Activated naive CD8-positive, alpha-beta T cell (primary cell): ENCODE measurements at regions not wholly inside any gene's neighbourhood (a gene's known extent, or its start where the extent isn't known, plus 50 kb on each side); places are given as distances from the start of the nearest gene placed in this dataset.

ENCODE experiments used
- H3K27ac Mint-ChIP-seq: one replicate; pipeline ENCODE4 v1.8.0; 2021; ENCODE audit warnings: mixed read lengths
- H3K27me3 Mint-ChIP-seq: one replicate; pipeline ENCODE4 v1.8.0; 2021; ENCODE audit warnings: mixed read lengths
- H3K36me3 Mint-ChIP-seq: one replicate; pipeline ENCODE4 v1.8.0; 2021; ENCODE audit warnings: mixed read lengths
- H3K4me1 Mint-ChIP-seq: one replicate; pipeline ENCODE4 v1.8.0; 2021; ENCODE audit warnings: low read depth, mixed read lengths
- H3K4me3 Mint-ChIP-seq: one replicate; pipeline ENCODE4 v1.8.0; 2021; ENCODE audit warnings: mild to moderate bottlenecking, mixed read lengths
- H3K9me3 Mint-ChIP-seq: one replicate; pipeline ENCODE4 v1.8.0; 2021; ENCODE audit warnings: low read depth, mixed read lengths

DNA sequence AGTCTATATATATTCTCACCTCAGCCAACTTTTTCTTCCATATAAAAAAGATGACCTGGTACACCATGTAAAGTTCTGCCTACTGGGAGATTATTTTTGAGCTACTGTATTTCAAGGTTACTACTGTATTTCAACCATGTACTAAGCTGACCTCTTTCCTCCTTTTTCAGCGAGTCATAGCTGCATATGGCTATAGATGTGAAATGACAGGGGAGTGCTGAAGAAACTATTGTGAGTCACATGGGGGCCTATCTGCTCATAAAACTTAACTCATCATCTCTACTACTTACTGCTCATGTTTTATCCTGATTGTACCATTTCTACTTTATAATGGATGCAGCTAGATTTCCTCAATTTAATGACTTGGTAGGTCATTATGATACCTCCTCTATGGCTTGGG, 571.4 kb upstream of the ATP2B1 start:
- no peaks in the 10 kb centered on the region for H3K27me3 Mint-ChIP-seq
- peak overlapping the region; percentile 8 for H3K27ac Mint-ChIP-seq
- peaks cover 20% of the 10 kb centered on the region for H3K4me1 Mint-ChIP-seq
- H3K4me3 Mint-ChIP-seq, result no peak overlapping the region
- H3K36me3 Mint-ChIP-seq, result peaks cover 4% of the 10 kb centered on the region
- H3K9me3 Mint-ChIP-seq, result peaks cover 10% of the 10 kb centered on the region

DNA sequence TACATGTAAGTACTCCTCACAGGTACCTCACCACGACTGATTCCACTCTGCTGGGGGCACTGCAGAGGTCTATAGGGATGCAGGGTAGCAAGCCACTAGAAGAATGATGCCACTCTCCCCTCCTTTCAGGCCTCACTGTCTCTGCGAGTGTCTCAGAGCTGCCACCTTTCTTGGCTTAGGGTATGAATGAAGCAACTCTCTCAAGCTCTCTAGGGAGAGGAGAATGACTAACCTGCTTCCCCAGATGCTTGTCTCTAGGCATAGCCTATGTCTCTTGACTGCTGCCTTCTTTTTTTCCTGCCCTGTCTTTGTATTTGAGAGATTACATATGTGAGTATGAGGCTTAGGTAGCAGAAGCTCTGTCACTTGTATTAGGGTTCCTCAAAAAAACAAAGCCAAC, 566.5 kb upstream of the ATP2B1 start:
- H3K4me3 Mint-ChIP-seq, result no peak overlapping the region
- H3K36me3 Mint-ChIP-seq, result no peaks in the 10 kb centered on the region
- peaks cover 6% of the 10 kb centered on the region for H3K4me1 Mint-ChIP-seq

DNA sequence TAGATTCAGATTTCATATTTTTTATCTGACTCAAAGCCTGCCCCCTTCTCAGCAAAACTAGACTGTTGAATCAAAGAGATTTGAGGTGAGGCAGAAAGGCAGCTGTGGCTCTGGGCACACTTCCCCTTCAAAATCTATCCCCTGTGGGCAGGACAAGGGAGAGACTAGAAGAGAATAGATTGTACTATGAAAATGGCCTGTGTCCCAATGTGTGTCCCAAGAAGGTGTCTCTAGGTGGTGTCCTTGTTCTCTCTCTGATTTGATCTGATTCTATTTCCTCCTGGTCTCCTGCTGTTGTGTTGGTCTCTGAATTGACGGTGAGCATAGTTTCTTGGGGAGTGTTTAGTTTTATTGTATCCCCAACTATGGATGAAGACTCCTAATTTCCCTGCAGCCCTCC, 565.8 kb upstream of the ATP2B1 start:
- Mint-ChIP-seq H3K4me1 (no peaks in the 10 kb centered on the region), H3K4me3 (no peak overlapping the region), H3K9me3 (no peaks in the 10 kb centered on the region), H3K36me3 (no peaks in the 10 kb centered on the region), H3K27ac (no peak overlapping the region), H3K27me3 (no peaks in the 10 kb centered on the region)

More for the DNA sequence above, 566.5 kb upstream of the ATP2B1 start:
- H3K27me3 Mint-ChIP-seq, result no peaks in the 10 kb centered on the region
- H3K9me3 Mint-ChIP-seq, result no peaks in the 10 kb centered on the region
- no peak overlapping the region for H3K27ac Mint-ChIP-seq

DNA sequence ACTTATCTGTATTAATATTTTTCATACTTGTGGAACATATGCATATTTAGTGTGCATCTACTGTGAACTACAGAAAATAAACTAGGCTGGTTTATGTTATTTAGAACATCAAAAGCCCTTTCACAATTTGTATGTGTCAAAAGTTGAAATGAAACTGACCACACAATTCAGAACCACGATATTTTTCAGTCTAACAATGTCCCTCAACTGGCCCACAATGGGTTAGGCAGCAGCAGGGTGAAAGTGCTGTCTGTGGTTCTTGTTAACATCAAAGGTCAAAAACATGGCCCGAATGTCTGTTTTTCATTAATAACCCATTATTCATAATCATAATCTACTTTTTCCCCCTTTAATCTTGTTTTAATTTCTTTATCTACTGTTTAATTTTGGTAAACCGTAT, 559.9 kb upstream of the ATP2B1 start:
- H3K27me3 Mint-ChIP-seq, result no peaks in the 10 kb centered on the region
- no peaks in the 10 kb centered on the region for H3K36me3 Mint-ChIP-seq
- H3K4me3 Mint-ChIP-seq, result no peak overlapping the region
- no peak overlapping the region for H3K27ac Mint-ChIP-seq
- no peaks in the 10 kb centered on the region for H3K4me1 Mint-ChIP-seq
- H3K9me3 Mint-ChIP-seq, result no peaks in the 10 kb centered on the region

- Mint-ChIP-seq H3K9me3 (no peaks in the 10 kb centered on the region), H3K27me3 (no peaks in the 10 kb centered on the region), H3K4me3 (no peak overlapping the region), H3K4me1 (no peaks in the 10 kb centered on the region), H3K27ac (no peak overlapping the region), H3K36me3 (no peaks in the 10 kb centered on the region)
Measured at GRCh38 chr12:90262251-90262650, 553.6 kb upstream of the ATP2B1 start.

DNA sequence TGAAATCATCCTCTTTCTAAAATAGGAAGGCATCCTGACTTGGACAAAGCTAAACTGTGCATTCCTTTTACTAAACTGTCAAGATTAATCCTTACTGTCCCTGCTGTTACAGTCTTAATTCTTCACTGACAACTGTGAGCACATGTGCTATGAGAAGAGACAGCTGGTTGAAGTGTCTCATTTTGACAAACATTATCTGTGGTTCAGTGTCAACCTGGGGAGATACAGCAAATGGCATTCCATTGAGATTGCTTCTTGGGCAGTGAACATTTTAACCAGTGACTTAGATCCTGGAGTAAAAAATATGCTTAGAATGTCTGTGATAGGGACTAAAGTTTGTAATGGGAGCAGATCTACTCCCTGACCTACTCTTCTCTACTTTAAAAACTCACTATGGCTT, 552.6 kb upstream of the ATP2B1 start:
- no peaks in the 10 kb centered on the region for H3K27me3 Mint-ChIP-seq
- no peak overlapping the region for H3K27ac Mint-ChIP-seq
- no peaks in the 10 kb centered on the region for H3K36me3 Mint-ChIP-seq
- H3K4me3 Mint-ChIP-seq, result no peak overlapping the region
- no peaks in the 10 kb centered on the region for H3K9me3 Mint-ChIP-seq
- no peaks in the 10 kb centered on the region for H3K4me1 Mint-ChIP-seq

DNA sequence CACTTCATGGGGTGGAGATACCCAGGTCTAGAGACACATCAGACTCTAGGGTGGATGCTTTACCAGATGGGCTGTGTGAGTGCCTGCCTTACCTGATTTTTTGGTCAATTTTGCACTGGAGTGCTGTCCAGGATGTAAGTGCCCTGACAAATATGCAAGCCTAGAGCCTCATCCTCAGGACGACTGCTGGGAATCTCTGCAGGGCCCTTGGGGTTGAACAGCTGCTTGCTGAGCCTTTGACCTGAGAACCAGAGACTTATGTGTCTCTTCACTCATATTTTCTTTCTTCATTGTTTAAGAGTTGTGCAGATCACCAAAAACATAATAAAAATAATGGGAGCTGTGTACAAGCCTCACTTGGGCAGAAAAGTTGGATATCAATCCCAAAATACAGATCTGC, 551.5 kb upstream of the ATP2B1 start:
- no peaks in the 10 kb centered on the region for H3K4me1 Mint-ChIP-seq
- H3K9me3 Mint-ChIP-seq, result no peaks in the 10 kb centered on the region
- no peaks in the 10 kb centered on the region for H3K27me3 Mint-ChIP-seq

GRCh38 chr12:90257927-90258624, 549.4 kb upstream of the ATP2B1 start:
- no peaks in the 10 kb centered on the region for H3K9me3 Mint-ChIP-seq
- peaks cover 10% of the 10 kb centered on the region for H3K4me1 Mint-ChIP-seq
- H3K27me3 Mint-ChIP-seq, result no peaks in the 10 kb centered on the region
- no peak overlapping the region for H3K27ac Mint-ChIP-seq
- no peak overlapping the region for H3K4me3 Mint-ChIP-seq
- H3K36me3 Mint-ChIP-seq, result no peaks in the 10 kb centered on the region

More for the DNA sequence above, 551.5 kb upstream of the ATP2B1 start:
- H3K27ac Mint-ChIP-seq, result no peak overlapping the region
- H3K36me3 Mint-ChIP-seq, result no peaks in the 10 kb centered on the region
- H3K4me3 Mint-ChIP-seq, result no peak overlapping the region

GRCh38 chr12:90254796-90255195, 546.2 kb upstream of the ATP2B1 start:
- Mint-ChIP-seq H3K36me3 (no peaks in the 10 kb centered on the region), H3K27ac (no peak overlapping the region), H3K27me3 (no peaks in the 10 kb centered on the region), H3K4me1 (peaks cover 10% of the 10 kb centered on the region), H3K4me3 (no peak overlapping the region), H3K9me3 (no peaks in the 10 kb centered on the region)

DNA sequence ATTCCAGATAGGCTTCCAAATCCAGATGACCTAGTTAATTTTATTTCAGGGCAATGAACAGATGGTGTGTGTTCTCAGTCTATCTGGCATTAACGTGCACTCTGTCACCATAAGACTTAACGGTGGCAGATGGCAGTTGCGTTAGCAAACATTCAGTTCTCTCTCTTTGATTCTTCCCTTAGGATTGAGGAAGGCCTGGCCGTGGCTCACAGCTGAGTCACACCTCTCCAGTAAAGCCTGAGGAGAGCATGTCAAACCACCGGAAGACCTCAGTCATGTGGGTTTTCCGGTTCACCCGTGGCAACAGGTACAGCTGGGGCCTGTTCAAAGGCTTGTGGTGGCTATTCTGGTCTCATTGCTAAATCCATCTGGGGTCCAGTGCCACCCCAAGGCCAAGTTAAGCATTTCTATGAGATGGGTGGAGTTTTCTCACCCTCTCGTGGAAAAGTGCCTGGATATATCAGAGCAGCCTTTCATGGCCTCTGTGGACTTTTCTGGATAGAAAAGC, 545.1 kb upstream of the ATP2B1 start:
- H3K4me1 Mint-ChIP-seq, result peaks cover 10% of the 10 kb centered on the region
- no peak overlapping the region for H3K4me3 Mint-ChIP-seq
- H3K36me3 Mint-ChIP-seq, result no peaks in the 10 kb centered on the region
- H3K27me3 Mint-ChIP-seq, result no peaks in the 10 kb centered on the region
- no peak overlapping the region for H3K27ac Mint-ChIP-seq
- no peaks in the 10 kb centered on the region for H3K9me3 Mint-ChIP-seq

DNA sequence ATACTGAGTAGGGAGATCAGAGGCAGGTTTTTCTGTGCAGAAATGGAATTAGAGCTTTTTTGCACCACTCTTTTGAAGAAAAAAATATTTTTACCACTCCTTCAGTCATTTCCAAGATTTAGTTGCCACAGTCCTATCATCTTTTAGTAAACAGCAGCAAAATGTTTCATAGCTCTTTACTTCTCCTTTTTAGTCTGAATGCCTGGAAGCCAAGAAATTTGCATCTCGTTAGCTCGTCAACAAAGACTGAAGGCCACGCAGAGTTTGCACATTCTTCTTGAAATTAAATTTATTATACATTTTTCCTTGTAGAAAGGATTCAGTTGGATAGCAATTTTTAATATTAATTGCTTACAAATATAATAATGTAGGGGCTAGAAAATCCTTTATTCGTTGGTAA, 544.5 kb upstream of the ATP2B1 start:
- H3K4me3 Mint-ChIP-seq, result no peak overlapping the region
- no peaks in the 10 kb centered on the region for H3K9me3 Mint-ChIP-seq
- H3K27me3 Mint-ChIP-seq, result peaks cover 2% of the 10 kb centered on the region
- H3K27ac Mint-ChIP-seq, result no peak overlapping the region
- peaks cover 10% of the 10 kb centered on the region for H3K4me1 Mint-ChIP-seq
- H3K36me3 Mint-ChIP-seq, result no peaks in the 10 kb centered on the region

GRCh38 chr12:90250766-90251165, 542.1 kb upstream of the ATP2B1 start:
- Mint-ChIP-seq H3K4me3 (no peak overlapping the region), H3K27ac (no peak overlapping the region), H3K9me3 (no peaks in the 10 kb centered on the region), H3K4me1 (peaks cover 10% of the 10 kb centered on the region), H3K27me3 (peaks cover 2% of the 10 kb centered on the region), H3K36me3 (no peaks in the 10 kb centered on the region)

GRCh38 chr12:90250042-90250441, 541.4 kb upstream of the ATP2B1 start:
- Mint-ChIP-seq H3K4me3 (no peak overlapping the region), H3K9me3 (no peaks in the 10 kb centered on the region), H3K4me1 (peaks cover 10% of the 10 kb centered on the region), H3K27ac (no peak overlapping the region), H3K27me3 (peaks cover 2% of the 10 kb centered on the region), H3K36me3 (no peaks in the 10 kb centered on the region)

DNA sequence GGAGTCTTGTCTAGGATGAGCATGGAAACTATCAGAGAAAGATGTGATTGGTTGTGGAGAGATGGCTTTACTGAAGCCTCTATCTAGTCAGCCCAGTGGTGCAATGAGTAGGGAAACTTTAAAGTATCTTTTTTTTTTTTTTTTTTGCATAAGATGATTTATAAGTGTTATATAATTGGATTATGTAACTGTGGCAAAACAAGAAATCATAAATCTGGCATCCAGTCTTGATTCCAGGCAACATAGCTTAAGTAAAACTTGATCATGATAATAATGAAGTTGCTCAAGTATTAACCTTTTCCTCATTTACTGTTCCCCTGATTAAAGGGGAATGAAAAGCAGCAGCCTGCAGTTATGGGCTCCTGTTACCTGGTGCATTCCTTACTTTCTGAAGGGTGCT, 538.0 kb upstream of the ATP2B1 start:
- H3K36me3 Mint-ChIP-seq, result no peaks in the 10 kb centered on the region
- no peak overlapping the region for H3K27ac Mint-ChIP-seq
- peaks cover 2% of the 10 kb centered on the region for H3K27me3 Mint-ChIP-seq
- H3K4me3 Mint-ChIP-seq, result no peak overlapping the region
- no peaks in the 10 kb centered on the region for H3K4me1 Mint-ChIP-seq
- H3K9me3 Mint-ChIP-seq, result no peaks in the 10 kb centered on the region

DNA sequence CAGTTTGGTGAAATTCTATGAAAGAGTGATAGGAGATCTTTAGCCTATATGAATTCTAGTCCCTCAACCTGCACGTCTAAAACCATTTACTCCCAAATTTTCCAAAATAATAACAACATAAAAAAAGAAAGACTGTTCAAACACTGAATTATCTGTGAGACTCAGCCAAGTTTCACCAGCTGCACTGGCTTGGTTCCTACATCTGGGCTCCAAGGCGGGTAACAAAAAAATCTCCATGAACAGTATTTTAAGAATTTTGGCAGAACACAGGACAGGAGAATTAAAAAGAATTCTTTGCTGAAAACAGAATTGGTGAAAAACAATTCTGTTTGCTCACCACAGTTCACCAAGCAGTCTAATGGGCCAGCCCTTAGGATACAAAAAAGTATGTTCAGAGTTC, 536.8 kb upstream of the ATP2B1 start:
- Mint-ChIP-seq H3K27me3 (peaks cover 2% of the 10 kb centered on the region), H3K36me3 (no peaks in the 10 kb centered on the region), H3K27ac (no peak overlapping the region), H3K4me3 (no peak overlapping the region), H3K4me1 (no peaks in the 10 kb centered on the region), H3K9me3 (no peaks in the 10 kb centered on the region)

DNA sequence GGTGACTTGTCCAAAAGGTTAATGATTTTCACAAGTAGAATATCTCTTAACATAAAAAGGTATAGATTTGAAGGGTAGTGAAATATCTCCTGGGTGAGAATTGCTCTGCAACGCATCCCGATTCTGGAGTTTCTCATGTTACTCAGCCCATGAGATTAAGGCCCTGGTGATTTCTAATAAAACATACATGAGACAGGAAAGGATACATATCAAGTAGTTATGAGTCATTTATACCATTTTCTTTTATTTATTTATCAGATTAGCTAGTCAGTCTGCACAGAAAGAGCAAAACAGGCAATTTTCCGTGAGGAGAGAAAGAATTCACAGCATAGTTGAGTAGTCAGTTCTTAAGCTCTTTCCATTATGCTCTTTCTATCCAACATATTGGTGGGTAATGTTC, 535.6 kb upstream of the ATP2B1 start:
- no peak overlapping the region for H3K27ac Mint-ChIP-seq
- H3K36me3 Mint-ChIP-seq, result no peaks in the 10 kb centered on the region
- H3K9me3 Mint-ChIP-seq, result no peaks in the 10 kb centered on the region
- no peaks in the 10 kb centered on the region for H3K4me1 Mint-ChIP-seq
- no peak overlapping the region for H3K4me3 Mint-ChIP-seq
- H3K27me3 Mint-ChIP-seq, result peaks cover 3% of the 10 kb centered on the region
